ENCODE measurements at regions not wholly inside any gene's neighbourhood (a gene's known extent, or its start where the extent isn't known, plus 50 kb on each side); places are given as distances from the start of the nearest gene placed in this dataset.
A peak's percentile ranks its signal among the peaks of the same experiment; 100 is the strongest.

DNA sequence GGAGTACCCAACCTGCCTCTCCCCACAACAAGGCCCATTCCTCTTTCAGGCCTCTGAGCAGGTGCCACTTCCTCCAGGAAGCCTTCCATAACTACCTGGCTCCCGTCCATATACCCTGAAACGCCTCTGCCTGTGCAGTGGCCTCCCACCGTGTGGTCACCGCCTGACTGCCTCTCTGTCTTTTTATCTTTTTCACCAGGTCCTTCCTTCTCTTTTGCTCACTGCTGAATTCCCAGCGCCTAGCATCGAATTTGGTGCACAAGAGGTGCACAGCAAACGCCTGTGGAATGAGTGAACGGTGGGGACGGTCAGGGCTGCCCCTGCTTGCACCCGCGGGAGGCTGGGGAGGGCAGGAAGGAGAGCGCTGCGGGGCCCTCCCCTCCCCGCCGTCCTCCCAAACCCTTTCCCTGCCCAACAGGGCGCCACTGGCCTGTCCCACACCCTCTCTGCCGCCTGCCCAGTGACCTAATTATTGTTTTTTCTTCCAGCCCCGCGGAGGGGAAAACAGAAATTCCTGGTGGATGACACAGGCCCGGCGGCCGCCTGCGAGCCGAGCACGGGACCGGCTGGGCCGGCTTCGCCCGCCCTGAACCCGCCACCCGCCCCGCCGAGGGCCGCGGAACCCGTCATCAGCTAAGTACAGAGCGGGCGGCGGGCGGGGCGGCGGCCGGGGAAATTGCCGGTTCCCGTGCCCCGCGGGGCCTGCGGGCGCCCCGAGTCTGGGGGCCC, 140.1 kb downstream of the SMAD6 start:
- H3K27ac ChIP-seq (ENCODE audit: low read depth) = no peak overlapping the region

More for the DNA sequence above, 140.1 kb downstream of the SMAD6 start:
- Histone ChIP-seq H2AFZ (peak overlapping the region; percentile 97), H3K4me2 (peak overlapping the region; percentile 82), H3K4me3 (peak overlapping the region; percentile 65), H3K9me2 (ENCODE audit: insufficient read depth) (no peaks in the 10 kb centered on the region), H4K20me1 (replicated peaks; ENCODE audit: insufficient read depth) (no peaks in the 10 kb centered on the region), H3K27me3 (ENCODE audit: insufficient read depth) (peaks cover 43% of the 10 kb centered on the region), H3K79me2 (replicated peaks; ENCODE audit: insufficient read depth) (no peaks in the 10 kb centered on the region), H3K4me1 (ENCODE audit: insufficient read depth) (peaks cover 5% of the 10 kb centered on the region), H3F3A (replicated peaks; ENCODE audit: low read depth) (peaks cover 13% of the 10 kb centered on the region; the same call in 1 of the 2 replicates), H3K36me3 (ENCODE audit: insufficient read depth) (no peaks in the 10 kb centered on the region)
- Mint-ChIP-seq H3K36me3 (ENCODE audit: low read depth) (no peaks in the 10 kb centered on the region), H3K9me3 (no peaks in the 10 kb centered on the region), H3K27ac (no peak overlapping the region), H3K27me3 (ENCODE audit: insufficient read depth, low read depth, poor library complexity) (peaks cover 39% of the 10 kb centered on the region), H3K4me1 (peaks cover 10% of the 10 kb centered on the region), H3K4me3 (peak overlapping the region; percentile 62)
- peak; percentile 73 for ATAC-seq
- TF ChIP-seq STAT1 (IDR thresholded peaks at IDR 0.05; ENCODE audit: unreplicated experiment) = no peak
- TF ChIP-seq POLR2AphosphoS5 (IDR thresholded peaks at IDR 0.05; ENCODE audit: low read depth) = no peak
- TF ChIP-seq, protein P1, sequence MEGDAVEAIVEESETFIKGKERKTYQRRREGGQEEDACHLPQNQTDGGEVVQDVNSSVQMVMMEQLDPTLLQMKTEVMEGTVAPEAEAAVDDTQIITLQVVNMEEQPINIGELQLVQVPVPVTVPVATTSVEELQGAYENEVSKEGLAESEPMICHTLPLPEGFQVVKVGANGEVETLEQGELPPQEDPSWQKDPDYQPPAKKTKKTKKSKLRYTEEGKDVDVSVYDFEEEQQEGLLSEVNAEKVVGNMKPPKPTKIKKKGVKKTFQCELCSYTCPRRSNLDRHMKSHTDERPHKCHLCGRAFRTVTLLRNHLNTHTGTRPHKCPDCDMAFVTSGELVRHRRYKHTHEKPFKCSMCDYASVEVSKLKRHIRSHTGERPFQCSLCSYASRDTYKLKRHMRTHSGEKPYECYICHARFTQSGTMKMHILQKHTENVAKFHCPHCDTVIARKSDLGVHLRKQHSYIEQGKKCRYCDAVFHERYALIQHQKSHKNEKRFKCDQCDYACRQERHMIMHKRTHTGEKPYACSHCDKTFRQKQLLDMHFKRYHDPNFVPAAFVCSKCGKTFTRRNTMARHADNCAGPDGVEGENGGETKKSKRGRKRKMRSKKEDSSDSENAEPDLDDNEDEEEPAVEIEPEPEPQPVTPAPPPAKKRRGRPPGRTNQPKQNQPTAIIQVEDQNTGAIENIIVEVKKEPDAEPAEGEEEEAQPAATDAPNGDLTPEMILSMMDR (conservative IDR thresholded peaks at IDR 0.05; ENCODE audit: low read depth in 2 of 2) = no peak
- no peak for TF ChIP-seq CREB1 (CRISPR knock-in tag; IDR thresholded peaks at IDR 0.05; ENCODE audit: low read depth)
- TF ChIP-seq, protein P2, sequence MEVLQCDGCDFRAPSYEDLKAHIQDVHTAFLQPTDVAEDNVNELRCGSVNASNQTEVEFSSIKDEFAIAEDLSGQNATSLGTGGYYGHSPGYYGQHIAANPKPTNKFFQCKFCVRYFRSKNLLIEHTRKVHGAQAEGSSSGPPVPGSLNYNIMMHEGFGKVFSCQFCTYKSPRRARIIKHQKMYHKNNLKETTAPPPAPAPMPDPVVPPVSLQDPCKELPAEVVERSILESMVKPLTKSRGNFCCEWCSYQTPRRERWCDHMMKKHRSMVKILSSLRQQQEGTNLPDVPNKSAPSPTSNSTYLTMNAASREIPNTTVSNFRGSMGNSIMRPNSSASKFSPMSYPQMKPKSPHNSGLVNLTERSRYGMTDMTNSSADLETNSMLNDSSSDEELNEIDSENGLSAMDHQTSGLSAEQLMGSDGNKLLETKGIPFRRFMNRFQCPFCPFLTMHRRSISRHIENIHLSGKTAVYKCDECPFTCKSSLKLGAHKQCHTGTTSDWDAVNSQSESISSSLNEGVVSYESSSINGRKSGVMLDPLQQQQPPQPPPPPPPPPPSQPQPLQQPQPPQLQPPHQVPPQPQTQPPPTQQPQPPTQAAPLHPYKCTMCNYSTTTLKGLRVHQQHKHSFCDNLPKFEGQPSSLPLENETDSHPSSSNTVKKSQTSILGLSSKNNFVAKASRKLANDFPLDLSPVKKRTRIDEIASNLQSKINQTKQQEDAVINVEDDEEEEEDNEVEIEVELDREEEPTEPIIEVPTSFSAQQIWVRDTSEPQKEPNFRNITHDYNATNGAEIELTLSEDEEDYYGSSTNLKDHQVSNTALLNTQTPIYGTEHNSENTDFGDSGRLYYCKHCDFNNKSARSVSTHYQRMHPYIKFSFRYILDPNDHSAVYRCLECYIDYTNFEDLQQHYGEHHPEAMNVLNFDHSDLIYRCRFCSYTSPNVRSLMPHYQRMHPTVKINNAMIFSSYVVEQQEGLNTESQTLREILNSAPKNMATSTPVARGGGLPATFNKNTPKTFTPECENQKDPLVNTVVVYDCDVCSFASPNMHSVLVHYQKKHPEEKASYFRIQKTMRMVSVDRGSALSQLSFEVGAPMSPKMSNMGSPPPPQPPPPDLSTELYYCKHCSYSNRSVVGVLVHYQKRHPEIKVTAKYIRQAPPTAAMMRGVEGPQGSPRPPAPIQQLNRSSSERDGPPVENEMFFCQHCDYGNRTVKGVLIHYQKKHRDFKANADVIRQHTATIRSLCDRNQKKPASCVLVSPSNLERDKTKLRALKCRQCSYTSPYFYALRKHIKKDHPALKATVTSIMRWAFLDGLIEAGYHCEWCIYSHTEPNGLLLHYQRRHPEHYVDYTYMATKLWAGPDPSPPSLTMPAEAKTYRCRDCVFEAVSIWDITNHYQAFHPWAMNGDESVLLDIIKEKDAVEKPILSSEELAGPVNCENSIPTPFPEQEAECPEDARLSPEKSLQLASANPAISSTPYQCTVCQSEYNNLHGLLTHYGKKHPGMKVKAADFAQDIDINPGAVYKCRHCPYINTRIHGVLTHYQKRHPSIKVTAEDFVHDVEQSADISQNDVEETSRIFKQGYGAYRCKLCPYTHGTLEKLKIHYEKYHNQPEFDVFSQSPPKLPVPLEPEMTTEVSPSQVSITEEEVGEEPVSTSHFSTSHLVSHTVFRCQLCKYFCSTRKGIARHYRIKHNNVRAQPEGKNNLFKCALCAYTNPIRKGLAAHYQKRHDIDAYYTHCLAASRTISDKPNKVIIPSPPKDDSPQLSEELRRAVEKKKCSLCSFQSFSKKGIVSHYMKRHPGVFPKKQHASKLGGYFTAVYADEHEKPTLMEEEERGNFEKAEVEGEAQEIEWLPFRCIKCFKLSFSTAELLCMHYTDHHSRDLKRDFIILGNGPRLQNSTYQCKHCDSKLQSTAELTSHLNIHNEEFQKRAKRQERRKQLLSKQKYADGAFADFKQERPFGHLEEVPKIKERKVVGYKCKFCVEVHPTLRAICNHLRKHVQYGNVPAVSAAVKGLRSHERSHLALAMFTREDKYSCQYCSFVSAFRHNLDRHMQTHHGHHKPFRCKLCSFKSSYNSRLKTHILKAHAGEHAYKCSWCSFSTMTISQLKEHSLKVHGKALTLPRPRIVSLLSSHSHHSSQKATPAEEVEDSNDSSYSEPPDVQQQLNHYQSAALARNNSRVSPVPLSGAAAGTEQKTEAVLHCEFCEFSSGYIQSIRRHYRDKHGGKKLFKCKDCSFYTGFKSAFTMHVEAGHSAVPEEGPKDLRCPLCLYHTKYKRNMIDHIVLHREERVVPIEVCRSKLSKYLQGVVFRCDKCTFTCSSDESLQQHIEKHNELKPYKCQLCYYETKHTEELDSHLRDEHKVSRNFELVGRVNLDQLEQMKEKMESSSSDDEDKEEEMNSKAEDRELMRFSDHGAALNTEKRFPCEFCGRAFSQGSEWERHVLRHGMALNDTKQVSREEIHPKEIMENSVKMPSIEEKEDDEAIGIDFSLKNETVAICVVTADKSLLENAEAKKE (CRISPR knock-in tag; IDR thresholded peaks at IDR 0.05) = no peak
- TF ChIP-seq, protein P3, sequence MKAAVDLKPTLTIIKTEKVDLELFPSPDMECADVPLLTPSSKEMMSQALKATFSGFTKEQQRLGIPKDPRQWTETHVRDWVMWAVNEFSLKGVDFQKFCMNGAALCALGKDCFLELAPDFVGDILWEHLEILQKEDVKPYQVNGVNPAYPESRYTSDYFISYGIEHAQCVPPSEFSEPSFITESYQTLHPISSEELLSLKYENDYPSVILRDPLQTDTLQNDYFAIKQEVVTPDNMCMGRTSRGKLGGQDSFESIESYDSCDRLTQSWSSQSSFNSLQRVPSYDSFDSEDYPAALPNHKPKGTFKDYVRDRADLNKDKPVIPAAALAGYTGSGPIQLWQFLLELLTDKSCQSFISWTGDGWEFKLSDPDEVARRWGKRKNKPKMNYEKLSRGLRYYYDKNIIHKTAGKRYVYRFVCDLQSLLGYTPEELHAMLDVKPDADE (IDR thresholded peaks at IDR 0.05) = no peak
- no peak for TF ChIP-seq EZH2 (IDR thresholded peaks at IDR 0.05; ENCODE audit: low read depth, unreplicated experiment)
- no peak for TF ChIP-seq ZNF331 (CRISPR knock-in tag; IDR thresholded peaks at IDR 0.05; ENCODE audit: low read depth)
- TF ChIP-seq NANOG (IDR thresholded peaks at IDR 0.05; ENCODE audit: borderline replicate concordance) = no peak
- TF ChIP-seq ZNF114 (CRISPR knock-in tag; IDR thresholded peaks at IDR 0.05) = no peak
- TF ChIP-seq EZH2phosphoT487 (IDR thresholded peaks at IDR 0.05; ENCODE audit: unreplicated experiment) = no peak
- TF ChIP-seq, protein P4, sequence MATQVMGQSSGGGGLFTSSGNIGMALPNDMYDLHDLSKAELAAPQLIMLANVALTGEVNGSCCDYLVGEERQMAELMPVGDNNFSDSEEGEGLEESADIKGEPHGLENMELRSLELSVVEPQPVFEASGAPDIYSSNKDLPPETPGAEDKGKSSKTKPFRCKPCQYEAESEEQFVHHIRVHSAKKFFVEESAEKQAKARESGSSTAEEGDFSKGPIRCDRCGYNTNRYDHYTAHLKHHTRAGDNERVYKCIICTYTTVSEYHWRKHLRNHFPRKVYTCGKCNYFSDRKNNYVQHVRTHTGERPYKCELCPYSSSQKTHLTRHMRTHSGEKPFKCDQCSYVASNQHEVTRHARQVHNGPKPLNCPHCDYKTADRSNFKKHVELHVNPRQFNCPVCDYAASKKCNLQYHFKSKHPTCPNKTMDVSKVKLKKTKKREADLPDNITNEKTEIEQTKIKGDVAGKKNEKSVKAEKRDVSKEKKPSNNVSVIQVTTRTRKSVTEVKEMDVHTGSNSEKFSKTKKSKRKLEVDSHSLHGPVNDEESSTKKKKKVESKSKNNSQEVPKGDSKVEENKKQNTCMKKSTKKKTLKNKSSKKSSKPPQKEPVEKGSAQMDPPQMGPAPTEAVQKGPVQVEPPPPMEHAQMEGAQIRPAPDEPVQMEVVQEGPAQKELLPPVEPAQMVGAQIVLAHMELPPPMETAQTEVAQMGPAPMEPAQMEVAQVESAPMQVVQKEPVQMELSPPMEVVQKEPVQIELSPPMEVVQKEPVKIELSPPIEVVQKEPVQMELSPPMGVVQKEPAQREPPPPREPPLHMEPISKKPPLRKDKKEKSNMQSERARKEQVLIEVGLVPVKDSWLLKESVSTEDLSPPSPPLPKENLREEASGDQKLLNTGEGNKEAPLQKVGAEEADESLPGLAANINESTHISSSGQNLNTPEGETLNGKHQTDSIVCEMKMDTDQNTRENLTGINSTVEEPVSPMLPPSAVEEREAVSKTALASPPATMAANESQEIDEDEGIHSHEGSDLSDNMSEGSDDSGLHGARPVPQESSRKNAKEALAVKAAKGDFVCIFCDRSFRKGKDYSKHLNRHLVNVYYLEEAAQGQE (IDR thresholded peaks at IDR 0.05; ENCODE audit: unreplicated experiment) = no peak
- TF ChIP-seq JUNB (IDR thresholded peaks at IDR 0.05; ENCODE audit: unreplicated experiment) = no peak
- DNase-seq (ENCODE audit: low spot score) = peak; percentile 67

Data from GM23338 (cell line).